NCI-H146 (cell line): ENCODE measurements at regions not wholly inside any gene's neighbourhood (a gene's known extent, or its start where the extent isn't known, plus 50 kb on each side); places are given as distances from the start of the nearest gene placed in this dataset.

Experiments used
- DNase-seq: peaks from one replicate; lab custom pipeline; 2025; lab: John Stamatoyannopoulos, UW

DNA sequence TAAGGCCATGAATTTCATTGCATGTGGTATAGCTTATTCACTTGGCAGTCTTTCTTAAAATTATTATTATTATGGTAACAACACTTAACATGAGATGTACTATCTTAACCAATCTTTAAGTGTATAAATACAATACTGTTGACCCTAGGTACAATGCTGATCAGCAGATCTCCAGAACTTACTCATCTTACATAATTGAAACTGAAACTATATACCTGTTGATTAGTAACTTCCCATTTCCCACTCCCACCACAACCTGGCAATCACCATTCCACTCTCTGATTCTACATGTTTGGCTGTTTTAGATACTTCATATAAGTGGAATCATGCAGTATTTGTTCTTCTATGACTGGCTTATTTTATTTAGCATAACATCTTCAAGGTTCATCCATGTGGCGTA lies 150.2 kb upstream of the POU2AF2 start:
- DNase-seq = no peak

DNA sequence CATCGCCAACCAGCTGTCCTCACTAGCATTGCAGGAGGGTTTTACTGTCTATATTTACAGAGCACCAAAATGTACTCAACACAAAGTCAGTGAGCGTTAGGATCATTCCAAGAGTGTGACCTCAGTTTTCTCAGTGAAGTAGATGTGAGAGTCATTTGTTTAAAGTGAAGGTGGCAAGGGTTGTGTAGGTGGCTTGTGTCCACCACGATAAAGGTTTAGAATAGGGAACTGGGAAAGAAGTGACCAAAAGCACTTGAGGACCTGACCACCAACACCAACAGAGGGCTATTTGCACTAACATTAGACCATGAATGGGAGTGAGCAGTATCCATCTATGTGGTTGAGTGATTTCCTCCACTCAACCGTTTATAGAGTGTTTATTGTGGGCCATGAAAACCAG lies 152.5 kb upstream of the POU2AF2 start:
- DNase-seq = no peak

DNA sequence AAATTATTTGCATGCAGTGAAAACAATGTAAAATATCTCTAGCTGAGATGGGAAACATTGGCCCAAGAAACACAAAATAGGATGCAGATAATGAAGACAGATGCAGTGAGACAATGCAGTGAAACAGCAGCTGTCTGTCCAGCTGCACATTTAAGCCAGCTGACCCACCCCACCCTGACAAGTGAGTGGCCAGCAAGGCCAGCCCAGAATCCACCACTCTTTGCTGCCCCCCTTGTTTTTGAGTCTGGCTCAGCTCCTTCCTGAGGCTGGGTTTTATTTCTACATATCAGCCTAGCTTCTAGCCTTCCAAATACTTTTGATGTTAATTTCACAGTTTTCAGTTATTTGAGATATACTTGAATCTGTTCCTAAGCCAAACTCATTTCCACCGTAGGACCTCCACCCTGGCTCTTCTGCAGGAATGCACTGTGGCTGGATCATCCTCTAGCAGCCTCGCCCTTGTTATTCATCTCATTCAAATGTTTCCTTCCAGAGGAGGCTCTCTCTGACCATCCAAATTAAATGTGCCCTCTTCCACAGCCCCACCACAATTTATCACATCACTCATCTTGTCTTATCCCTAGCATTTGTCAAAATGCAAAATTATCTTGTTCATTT lies 154.1 kb upstream of the POU2AF2 start:
- DNase-seq = peak; percentile 29

DNA sequence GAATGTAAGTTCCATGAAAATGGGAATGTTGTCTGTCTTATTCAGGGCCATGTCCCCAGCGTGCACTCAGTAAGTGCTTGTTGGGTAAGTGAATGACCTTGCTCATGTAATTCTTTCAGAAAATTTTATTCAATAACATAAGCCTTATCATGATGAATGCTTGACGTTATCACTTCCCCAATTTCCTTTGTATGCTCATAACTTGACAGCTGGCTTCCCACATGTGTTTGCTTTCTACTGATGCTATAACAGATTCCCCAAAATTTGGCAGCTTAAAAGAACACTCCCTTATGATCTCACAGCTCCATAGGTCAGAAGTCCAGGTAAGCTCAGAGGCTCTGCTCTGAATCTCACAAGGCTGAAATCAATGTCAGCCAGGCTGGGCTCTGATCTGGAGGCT lies 155.8 kb upstream of the POU2AF2 start:
- no peak for DNase-seq

DNA sequence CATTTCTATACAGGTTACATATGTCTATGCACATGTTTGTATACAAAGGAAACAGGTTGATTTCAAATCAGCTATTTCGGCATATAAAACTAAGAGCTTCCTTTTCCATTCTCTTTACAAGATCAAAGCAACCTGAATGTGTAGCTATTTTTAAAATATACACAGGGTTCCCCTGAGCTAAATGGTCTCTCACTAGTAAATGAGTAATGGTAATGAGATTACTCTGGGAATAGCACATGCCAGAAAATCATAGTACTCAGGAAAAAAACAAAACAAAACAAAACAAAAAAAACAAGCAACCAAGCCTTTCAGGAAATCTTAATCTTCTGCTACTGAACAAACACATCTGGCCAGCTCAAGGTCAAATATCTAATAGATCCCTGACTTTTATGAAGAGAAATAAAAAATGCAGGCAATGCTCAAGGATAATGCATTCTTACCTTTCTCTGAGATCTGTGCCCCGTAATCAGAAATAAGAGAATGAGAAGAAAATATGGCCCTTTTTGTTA lies 156.6 kb upstream of the POU2AF2 start:
- no peak for DNase-seq

DNA sequence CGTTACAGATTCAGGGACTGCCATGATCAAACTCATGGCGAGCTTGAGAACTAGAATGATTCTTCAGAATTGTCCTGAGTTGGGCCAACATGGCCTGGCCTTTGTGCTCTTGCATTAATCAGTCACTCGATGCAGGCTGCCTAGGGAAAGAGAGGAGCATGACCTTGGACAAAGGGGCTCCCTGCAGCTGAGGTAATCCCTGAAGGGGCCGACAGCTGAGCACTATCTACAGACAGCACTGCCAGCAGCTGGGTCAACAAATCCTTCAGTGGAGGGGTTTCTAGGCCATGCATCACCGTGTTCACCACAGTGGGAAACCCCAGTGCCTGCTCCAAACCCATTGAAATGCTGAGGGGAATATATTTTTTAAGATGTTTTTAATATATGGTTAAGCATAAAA lies 159.5 kb upstream of the POU2AF2 start:
- DNase-seq = peak; percentile 98

DNA sequence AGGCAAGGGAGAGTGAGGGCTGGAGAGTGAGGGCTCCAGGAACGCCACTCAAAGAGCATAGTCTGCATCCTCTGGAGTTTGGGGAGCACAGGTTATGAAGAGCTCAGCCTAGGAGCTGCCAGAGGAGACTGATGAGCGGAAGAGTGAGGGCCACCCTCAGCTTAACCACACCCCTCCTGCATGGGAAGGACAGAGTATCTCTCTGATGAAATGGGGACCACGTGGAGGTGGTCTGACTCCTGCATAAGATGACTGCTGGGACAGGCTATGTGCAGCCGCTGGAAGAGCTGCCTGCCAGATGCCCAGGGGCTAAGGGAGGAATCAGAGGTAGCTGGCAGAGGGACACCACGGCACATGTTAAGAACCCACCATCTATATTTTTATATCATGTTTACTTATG lies 162.9 kb upstream of the POU2AF2 start:
- no peak for DNase-seq

DNA sequence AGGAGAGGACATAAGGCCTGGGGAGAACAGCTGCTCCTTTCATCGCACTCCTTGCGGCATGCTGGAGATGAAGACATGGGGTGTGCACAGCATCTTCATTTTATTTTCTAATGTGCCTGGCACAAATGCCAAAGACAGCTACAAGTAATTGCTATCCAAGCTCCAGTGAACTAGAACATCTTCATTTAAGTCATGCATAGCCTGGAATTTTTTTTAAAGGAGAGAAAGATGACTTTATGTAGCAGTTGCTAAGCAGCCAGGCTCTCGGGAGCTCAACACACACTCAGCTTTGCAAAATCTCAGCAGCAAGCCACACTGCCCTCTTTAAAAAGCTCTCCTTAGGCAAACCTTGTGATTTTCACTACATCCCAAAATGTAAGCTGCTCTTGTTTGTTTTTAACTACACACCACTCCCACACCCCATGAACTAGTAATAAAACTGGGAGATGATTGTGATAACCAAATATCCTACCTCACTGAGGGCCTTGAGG lies 164.5 kb upstream of the POU2AF2 start:
- no peak for DNase-seq

DNA sequence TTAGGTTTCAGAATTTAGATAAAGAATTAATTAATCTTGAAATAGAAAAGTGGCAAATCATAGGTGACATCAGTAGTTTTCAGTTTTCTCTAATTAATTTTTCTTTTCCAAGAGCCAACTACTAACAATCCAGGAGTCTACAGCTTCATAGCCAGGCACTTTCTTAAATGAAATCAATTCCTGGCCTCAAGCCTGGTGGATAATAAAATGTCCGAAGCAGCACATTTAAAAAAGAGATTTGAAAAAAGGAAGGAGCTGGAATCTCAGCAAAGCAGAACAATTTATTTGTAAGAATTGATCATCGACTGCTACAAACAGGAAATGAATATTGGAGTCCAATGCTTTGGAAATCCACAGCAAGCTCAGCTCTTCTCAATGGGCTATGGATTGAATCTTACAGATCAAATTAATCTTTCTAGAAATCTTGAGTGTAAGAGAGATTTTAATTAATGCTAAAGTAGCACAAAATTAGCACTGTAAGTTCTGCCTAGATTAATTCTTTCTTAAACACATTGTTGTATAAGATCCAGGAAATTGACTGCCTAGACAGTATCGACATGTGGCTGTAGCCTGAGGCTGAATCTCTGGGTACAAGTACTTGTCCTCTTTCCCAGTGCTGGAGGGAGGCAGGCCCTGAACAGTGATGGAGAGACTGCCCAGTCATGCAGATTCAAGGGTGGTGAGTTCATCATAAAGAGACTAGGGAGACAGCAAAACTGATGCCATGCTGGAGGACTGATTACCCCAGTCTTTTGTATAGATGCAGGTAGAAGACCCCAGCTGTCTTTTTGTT lies 167.8 kb upstream of the POU2AF2 start:
- DNase-seq = peak; percentile 13

DNA sequence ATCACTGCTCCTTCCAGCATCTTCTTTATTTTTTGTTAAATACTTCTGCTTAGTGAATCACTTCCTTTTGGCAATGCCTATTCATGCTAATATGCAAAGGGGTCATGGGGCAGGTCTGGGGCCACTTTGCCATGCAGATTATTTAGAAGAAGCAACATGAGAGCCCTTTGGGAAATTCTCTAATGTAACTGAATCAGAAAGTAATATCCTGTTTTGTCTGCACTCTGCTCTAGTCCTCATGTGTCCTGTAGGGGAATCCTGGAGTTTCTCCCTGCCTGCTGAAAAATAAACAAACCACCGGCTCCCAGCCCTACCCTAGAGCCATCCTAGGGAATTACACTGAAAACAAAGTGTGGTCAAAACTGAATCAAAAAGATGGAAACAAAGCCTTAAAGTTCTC lies 176.5 kb upstream of the POU2AF2 start:
- no peak for DNase-seq

DNA sequence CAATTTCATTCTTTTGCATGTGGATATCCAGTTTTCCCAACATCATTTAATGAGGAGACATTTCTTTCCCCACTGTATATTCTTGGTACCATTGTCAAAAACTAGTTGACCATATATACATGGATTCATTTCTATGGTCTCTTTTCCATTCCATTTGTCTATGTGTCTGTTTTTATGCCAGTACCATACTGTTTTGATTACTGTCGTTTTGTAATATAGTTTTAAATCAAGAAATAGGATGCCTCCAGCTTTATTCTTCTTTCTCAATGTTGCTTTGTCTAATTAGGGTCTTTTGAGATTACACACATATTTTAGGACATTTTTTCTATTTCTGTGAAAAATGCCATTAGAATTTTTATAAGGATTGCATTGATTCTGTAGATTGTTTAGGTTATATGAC lies 177.5 kb upstream of the POU2AF2 start:
- no peak for DNase-seq

DNA sequence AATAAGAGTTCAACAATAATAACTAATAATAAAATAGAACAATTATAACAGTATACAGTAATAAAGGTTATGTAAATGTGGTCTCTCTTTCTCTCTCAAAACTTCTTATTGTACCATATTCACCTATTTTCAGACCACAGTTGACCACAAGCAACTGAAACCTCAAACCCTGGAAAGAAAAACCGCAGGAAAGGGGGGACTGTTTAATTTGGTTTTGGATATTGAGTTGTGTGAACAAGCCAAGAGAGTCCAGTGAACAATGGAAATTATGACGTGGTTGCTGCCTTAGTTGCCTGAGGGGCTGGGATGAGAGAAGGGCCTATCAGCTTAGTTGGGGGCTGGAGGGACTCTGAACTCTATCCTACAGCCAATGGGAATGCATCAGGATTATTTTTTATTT lies 178.7 kb upstream of the POU2AF2 start:
- no peak for DNase-seq

DNA sequence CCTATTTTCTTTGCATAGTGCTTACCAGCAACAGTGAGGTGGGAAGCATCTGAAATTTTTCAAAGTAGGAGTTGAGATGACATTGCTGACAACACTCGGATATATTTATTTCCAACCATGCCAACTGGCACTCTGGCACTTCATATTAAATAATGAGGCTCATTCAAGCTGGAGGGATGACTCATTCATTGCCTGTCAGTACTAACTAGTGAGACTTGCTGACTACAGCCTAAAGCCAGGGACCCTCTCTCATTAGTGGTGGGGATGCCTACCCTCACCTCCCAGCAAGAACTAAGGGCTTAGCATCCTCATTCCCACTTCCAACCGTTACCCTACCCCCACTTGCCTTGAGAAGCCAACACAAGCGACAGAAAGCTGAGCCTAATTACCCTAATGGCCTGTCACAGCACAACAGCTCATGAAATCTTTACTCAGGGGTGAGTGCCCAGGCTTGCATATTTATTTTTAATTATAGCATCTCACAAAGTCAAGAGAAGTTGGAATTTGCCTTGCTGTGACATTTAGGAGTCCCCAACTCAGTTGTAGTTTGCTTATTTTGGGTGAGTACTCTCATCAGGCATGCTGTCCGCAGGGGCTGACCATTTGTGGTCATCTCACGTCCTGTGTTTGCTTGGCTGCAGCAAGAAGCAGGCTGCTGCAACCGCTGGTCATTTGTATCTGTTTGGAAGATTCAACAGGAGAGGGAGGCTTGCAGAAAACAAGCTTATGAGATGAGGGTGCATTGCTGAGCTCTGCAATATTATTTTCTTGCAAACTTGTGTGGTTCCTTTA lies 181.6 kb upstream of the POU2AF2 start:
- peak; percentile 21 for DNase-seq

DNA sequence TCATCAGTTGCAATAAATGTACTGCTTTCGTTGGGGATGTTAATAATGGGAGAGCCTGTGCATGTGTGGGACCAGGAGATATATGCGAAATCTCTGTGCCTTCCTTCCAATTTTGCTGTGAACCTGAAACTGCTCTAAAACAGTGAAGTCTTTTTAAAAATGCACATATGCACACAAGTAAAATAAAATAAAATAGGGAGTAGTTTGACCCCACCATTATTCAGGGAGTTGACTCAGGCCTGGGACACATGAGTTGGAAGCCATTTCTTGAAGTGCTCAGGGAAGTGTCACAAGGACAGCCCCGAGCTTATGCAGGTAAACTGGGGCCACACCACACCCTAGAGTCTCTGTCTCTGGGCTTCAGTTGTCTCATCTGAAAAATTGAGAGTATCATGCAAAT lies 183.1 kb upstream of the POU2AF2 start:
- DNase-seq = no peak

DNA sequence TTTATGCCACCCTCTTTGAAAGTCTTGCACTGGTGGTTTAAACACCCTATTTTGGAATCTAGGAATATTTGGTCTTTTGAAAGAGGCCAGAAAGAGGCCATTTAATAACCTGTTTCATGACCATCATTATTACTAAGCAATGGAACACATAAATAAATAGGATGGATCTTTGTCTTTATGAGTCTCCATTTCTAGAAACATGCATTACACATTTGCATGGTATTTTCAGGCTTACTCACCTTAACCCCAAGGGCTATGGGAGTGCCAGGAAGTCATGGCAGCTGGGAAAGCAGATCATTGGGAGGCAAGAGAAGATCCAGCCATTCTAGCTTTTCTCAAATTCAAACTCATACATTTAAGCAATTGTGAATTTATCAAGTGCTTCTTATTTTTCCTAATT lies 185.8 kb upstream of the POU2AF2 start:
- DNase-seq = no peak

DNA sequence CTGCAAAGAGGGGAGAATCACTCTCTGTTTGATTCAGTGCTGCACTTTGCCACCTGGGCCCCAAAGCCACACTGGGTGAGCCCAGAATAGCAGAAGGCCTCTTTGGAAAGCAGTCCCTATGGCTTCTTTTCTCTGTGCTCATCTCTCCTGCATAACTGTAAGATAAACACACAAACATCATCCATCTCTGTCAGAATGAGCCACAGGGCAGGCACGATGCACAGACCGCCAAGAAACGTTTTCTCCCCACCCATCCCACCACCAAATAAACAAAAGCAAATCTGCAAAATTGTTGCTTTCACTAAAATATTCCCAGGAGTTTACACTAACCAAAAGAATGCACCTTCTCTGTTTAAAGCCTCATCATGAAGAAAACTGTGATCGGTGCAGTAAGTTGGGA lies 196.4 kb upstream of the POU2AF2 start:
- DNase-seq = no peak

DNA sequence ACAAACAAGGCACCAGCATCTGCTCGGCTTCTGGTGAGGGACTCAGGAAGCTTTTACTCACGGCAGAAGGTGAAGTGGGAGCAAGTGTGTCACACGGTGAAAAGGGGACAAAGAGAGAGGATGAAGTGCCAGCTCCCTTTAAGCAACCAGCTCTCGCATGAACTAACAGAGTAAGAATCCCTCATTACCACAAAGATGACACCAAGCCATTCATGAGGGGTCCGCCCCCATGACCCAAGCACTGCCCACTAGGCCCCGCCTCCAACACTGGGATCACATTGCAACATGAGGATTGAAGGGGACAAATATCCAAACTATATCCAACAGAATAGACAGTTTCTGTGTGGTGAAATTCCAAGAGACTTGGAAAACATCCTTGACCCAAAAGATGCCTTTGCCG lies 198.2 kb upstream of the POU2AF2 start:
- DNase-seq = no peak

DNA sequence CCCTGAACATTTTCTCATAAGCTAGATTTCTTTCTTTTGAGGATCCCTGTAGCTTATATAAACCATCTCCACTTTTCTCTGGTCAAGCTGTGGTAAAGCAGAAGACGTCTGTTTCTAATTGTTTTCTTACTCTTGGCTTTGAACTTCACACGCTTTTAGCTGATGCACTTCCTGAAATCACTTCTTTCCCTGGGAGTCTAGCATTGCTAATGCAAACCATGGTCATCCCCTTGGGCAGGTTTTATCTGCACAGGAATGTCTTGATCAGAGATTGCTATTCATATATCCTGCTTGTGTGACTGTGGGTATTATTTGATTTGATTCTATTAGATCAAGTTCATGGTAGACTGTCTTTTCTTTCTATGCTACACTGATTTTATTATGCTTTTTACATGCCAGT lies 199.2 kb upstream of the POU2AF2 start:
- DNase-seq = no peak

DNA sequence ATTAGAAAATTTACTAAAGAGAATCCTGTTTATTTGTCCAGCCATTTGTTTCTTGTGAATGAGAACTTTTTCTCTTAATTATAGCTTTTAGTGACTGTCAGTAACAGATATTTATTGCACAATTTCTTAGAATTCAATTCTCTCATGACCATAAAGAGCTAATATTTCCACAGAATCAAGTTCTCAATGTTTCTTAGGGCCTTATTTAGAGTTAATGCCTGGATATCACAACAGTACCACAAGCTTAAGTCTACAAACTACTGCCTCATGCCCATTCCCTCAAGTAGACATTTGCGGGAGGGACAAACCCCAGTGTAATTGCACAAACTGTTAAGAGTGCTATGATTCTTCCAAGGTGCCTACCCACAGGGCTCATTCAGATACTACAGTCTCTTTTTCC lies 199.7 kb upstream of the POU2AF2 start:
- DNase-seq = no peak

DNA sequence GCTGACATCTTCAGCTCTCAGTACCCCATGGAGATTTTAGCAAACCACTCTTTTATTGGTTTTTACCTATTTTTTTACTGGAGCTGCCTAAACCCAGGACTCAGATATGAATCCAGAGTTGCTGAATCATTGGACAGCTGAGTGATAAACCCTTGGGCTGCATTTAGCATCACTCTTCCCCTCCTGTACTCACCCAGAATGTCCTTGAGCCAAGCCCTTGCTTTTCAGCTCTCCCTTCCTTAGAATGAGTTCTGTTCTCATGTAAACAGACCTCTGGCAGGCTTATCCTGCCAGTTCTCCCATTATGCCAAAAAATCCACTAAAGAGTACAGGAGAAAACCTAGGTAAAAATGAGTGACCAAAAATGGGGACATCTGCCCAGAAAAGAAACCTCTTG lies 200.1 kb upstream of the POU2AF2 start:
- DNase-seq = no peak

DNA sequence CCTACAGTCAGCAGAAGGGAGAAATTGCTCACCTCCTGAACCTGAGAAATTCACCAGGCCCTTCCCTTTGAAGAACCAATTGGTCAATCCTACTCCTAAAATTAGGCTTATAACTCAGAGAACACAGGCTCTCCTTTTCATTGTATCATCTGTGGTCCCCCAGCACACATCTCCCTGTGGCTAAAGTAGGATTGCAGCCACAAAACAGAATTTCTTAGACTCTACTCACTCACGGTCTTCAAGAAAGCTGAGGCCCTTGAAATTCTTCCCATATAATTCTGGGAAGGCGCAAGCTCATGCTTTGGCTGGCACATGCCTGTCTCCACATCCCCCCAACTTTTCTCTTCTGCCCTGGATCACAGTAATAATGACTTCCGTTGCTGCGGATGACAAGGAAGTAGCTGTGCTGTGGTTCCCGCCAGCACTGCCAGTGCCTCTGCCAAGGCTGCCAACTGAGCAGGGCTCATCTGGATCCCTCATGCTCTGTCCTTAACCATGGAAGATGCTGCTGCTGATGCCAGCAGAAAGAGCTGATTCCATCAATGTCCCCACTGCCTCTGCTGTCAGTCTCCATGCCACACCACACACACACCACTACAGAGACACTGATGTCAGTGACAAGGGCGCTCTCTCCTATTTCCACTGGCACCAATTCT lies 200.6 kb upstream of the POU2AF2 start:
- DNase-seq = no peak

DNA sequence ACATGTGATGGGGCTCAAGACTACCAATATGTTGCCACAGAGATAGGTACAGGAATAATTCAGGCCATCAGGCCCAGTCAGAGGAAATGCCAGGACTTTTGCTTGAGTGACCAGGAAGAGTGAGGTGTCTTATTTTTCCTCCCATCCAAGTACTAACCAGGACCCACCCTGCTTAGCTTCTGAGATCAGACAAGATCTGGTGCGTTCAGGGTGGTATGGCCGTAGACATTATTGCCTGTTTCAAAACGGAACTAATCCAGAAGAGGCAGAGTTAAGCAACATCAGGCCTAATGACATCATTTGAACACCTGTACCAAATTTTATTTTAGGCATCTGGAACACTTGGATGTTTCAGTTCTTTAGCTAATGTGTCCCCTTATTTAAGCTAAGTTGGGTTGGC lies 205.5 kb upstream of the POU2AF2 start:
- DNase-seq = no peak
